ENCODE measurements at regions not wholly inside any gene's neighbourhood (a gene's known extent, or its start where the extent isn't known, plus 50 kb on each side); places are given as distances from the start of the nearest gene placed in this dataset.
"Not testable (repeated sequence)": the region's sequence is repeated elsewhere in the genome, so short reads cannot be mapped to it uniquely, and the experiment has no call there.

- no peak for DNase-seq
Observed at GRCh38 chr1:47638713-47639112, 200.9 kb downstream of the FOXD2 start.

- no peak for DNase-seq
Observed at GRCh38 chr1:47643306-47644211, 205.7 kb downstream of the FOXD2 start.

- no peak for DNase-seq
Observed at GRCh38 chr1:47644212-47644573, 206.3 kb downstream of the FOXD2 start.

- DNase-seq: no peak
Observed at GRCh38 chr1:47645151-47645550, 207.3 kb downstream of the FOXD2 start.

- no peak for DNase-seq
Observed at GRCh38 chr1:47646676-47647075, 208.8 kb downstream of the FOXD2 start.

- DNase-seq: no peak
Observed at GRCh38 chr1:47647327-47647845, 209.5 kb downstream of the FOXD2 start.

GRCh38 chr1:47650205-47650604, 212.4 kb downstream of the FOXD2 start:
- no peak for DNase-seq

GRCh38 chr1:47650611-47651010, 212.8 kb downstream of the FOXD2 start:
- DNase-seq: no peak

GRCh38 chr1:47651311-47652089, 213.7 kb downstream of the FOXD2 start:
- no peak for DNase-seq

GRCh38 chr1:47655521-47656300, 217.9 kb downstream of the FOXD2 start:
- DNase-seq: no peak

GRCh38 chr1:47656719-47657685, 219.2 kb downstream of the FOXD2 start:
- no peak for DNase-seq

GRCh38 chr1:47658161-47658920, 220.5 kb downstream of the FOXD2 start:
- DNase-seq: no peak

- DNase-seq: no peak
Observed at GRCh38 chr1:47659146-47659545, 221.3 kb downstream of the FOXD2 start.

- no peak for DNase-seq
Observed at GRCh38 chr1:47660622-47661021, 222.8 kb downstream of the FOXD2 start.

- DNase-seq: no peak
Observed at GRCh38 chr1:47661040-47661439, 223.2 kb downstream of the FOXD2 start.

- no peak for DNase-seq
Observed at GRCh38 chr1:47662068-47662467, 224.2 kb downstream of the FOXD2 start.

- DNase-seq: peak; percentile 60
Observed at GRCh38 chr1:47663286-47663685, 225.4 kb downstream of the FOXD2 start.

GRCh38 chr1:47664356-47664755, 226.5 kb downstream of the FOXD2 start:
- DNase-seq: no peak

- DNase-seq: not testable (repeated sequence)
Observed at GRCh38 chr1:47664896-47665295, 227.1 kb downstream of the FOXD2 start.

GRCh38 chr1:47669081-47669585, 231.3 kb downstream of the FOXD2 start:
- no peak for DNase-seq

- no peak for DNase-seq
Observed at GRCh38 chr1:47672622-47673021, 234.8 kb downstream of the FOXD2 start.
